PC-9 (cell line): ENCODE measurements at regions not wholly inside any gene's neighbourhood (a gene's known extent, or its start where the extent isn't known, plus 50 kb on each side); places are given as distances from the start of the nearest gene placed in this dataset.

Experiments used
- BruUV-seq: library from RNA; stranded (reverse); fragments of 400-500 nt; replicated peaks from 2 replicates; lab custom pipeline; 2021; lab: Mats Ljungman, UMichigan
- CTCF ChIA-PET: fragments of 300-600 bp; sonication (Branson Sonifier 250); formaldehyde crosslinking; loops from one replicate; lab custom pipeline; 2022; ENCODE audit warnings: antibody characterized with exemption; lab: Charles Lee
- POLR2A ChIA-PET: fragments of 300-600 bp; sonication (Branson Sonifier 250); formaldehyde crosslinking; loops from one replicate; lab custom pipeline; 2022; ENCODE audit warnings: antibody characterized with exemption; ENCODE audit not compliant: unreplicated experiment; lab: Charles Lee
- DNase-seq, 2 experiments: peaks; one replicate each; pipeline versions ENCODE4 v3.0.0 to v3.0.0-alpha.2; 2015 to 2022; ENCODE audit warnings: mixed read lengths in 1 of 2
- H2AFZ ChIP-seq: fragments of 200-600 bp; sonication (generic); 2 replicates; pipeline ENCODE4 v1.8.1; 2017; ENCODE audit warnings: antibody characterized with exemption
- H3F3A ChIP-seq: fragments of 200-600 bp; sonication (generic); 2 replicates; pipeline ENCODE4 v1.8.1; 2017; ENCODE audit warnings: antibody characterized with exemption, mild to moderate bottlenecking, low read depth; ENCODE audit not compliant: insufficient read depth
- H3K27ac ChIP-seq: fragments of 200-600 bp; sonication (generic); 2 replicates; pipeline ENCODE4 v1.6.1; 2016; ENCODE audit warnings: mixed run types
- H3K27me3 ChIP-seq: fragments of 200-600 bp; sonication (generic); 2 replicates; pipeline ENCODE4 v1.6.1; 2016; ENCODE audit warnings: low read depth, mixed run types; ENCODE audit not compliant: insufficient read depth
- H3K36me3 ChIP-seq: fragments of 200-600 bp; sonication (generic); 2 replicates; pipeline ENCODE4 v1.6.1; 2016; ENCODE audit warnings: low read depth, mixed run types
- H3K4me1 ChIP-seq: fragments of 200-600 bp; sonication (generic); replicated peaks from 2 replicates; pipeline ENCODE4 v1.6.1; 2016; ENCODE audit warnings: mixed run types; ENCODE audit not compliant: insufficient read depth
- H3K4me2 ChIP-seq: fragments of 200-600 bp; sonication (generic); 2 replicates; pipeline ENCODE4 v1.6.1; 2017; ENCODE audit warnings: mixed run types
- H3K4me3 ChIP-seq: fragments of 200-600 bp; sonication (generic); 2 replicates; pipeline ENCODE4 v1.6.1; 2016; ENCODE audit warnings: mixed run types
- H3K79me2 ChIP-seq: fragments of 200-600 bp; sonication (generic); 2 replicates; pipeline ENCODE4 v1.6.1; 2017; ENCODE audit warnings: low read depth, mixed run types
- H3K9me2 ChIP-seq: fragments of 200-600 bp; sonication (generic); 2 replicates; pipeline ENCODE4 v1.8.1; 2017; ENCODE audit warnings: mild to moderate bottlenecking; ENCODE audit not compliant: insufficient read depth
- H3K9me3 ChIP-seq: fragments of 200-600 bp; sonication (generic); 2 replicates; pipeline ENCODE4 v1.8.1; 2016; ENCODE audit warnings: low read depth; ENCODE audit not compliant: insufficient read depth
- H4K20me1 ChIP-seq: fragments of 200-600 bp; sonication (generic); 2 replicates; pipeline ENCODE4 v1.8.1; 2017; ENCODE audit not compliant: insufficient read depth
- CTCF ChIP-seq: fragments of 200-600 bp; sonication (generic); conservative IDR thresholded peaks from 2 replicates; pipeline ENCODE4 v1.6.1; 2017; ENCODE audit warnings: mixed run types, antibody characterized with exemption, mild to moderate bottlenecking, moderate library complexity
- EZH2 ChIP-seq: fragments of 200-600 bp; sonication (generic); IDR thresholded peaks from 2 replicates; pipeline ENCODE4 v1.8.0; 2017; ENCODE audit warnings: antibody characterized with exemption, low read depth
- intact Hi-C: fragments of 100-400 bp; cut with micrococcal nuclease; formaldehyde crosslinking; loops from one replicate; pipeline ENCODE4 v1.10.0; 2022; ENCODE audit not compliant: unreplicated experiment

GRCh38 chr2:7613831-7614230 is 696.6 kb downstream of the RNF144A start:
- H3K9me3 ChIP-seq, result no peaks in the 10 kb centered on the region
- no peaks in the 10 kb centered on the region for H3K9me2 ChIP-seq
- BruUV-seq, result no TSS peak
- no peak overlapping the region for H3K27ac ChIP-seq
- no peak for TF ChIP-seq CTCF
- no peak for TF ChIP-seq EZH2
- H3K27me3 ChIP-seq, result peaks cover 35% of the 10 kb centered on the region
- no peak for DNase-seq
- H3K36me3 ChIP-seq, result no peaks in the 10 kb centered on the region
- no peak overlapping the region for H3K4me2 ChIP-seq
- no peaks in the 10 kb centered on the region for H3F3A ChIP-seq
- no peaks in the 10 kb centered on the region for H3K79me2 ChIP-seq
- no peak overlapping the region for H3K4me3 ChIP-seq
- no peak overlapping the region for H2AFZ ChIP-seq
- no peaks in the 10 kb centered on the region for H4K20me1 ChIP-seq
- intact Hi-C loops, result no loop called here
- CTCF ChIA-PET, result no interaction called here
- POLR2A ChIA-PET, result no interaction called here
- no peaks in the 10 kb centered on the region for H3K4me1 ChIP-seq

- Histone ChIP-seq H3K9me2 (no peaks in the 10 kb centered on the region), H3K9me3 (no peaks in the 10 kb centered on the region), H2AFZ (no peak overlapping the region), H3K79me2 (no peaks in the 10 kb centered on the region), H3K27me3 (no peaks in the 10 kb centered on the region), H3K4me2 (no peak overlapping the region), H3K36me3 (no peaks in the 10 kb centered on the region), H3K27ac (no peak overlapping the region), H4K20me1 (no peaks in the 10 kb centered on the region; the same call in 1 of the 2 replicates), H3K4me3 (no peak overlapping the region), H3F3A (no peaks in the 10 kb centered on the region), H3K4me1 (no peaks in the 10 kb centered on the region)
- intact Hi-C loops, result no loop called here
- no peak for DNase-seq
- POLR2A ChIA-PET, result no interaction called here
- no TSS peak for BruUV-seq
- CTCF ChIA-PET, result no interaction called here
- no peak for TF ChIP-seq EZH2
- no peak for TF ChIP-seq CTCF
These were observed 700.8 kb downstream of the RNF144A start for GRCh38 chr2:7618031-7618430.

- no peak overlapping the region for H3K4me2 ChIP-seq
These were observed 702.2 kb downstream of the RNF144A start for GRCh38 chr2:7619203-7619970.

More at GRCh38 chr2:7619203-7619970, 702.2 kb downstream of the RNF144A start:
- no peak for DNase-seq
- Histone ChIP-seq H3K27ac (no peak overlapping the region), H2AFZ (no peak overlapping the region), H3K27me3 (no peaks in the 10 kb centered on the region), H3K79me2 (no peaks in the 10 kb centered on the region), H3K4me1 (no peaks in the 10 kb centered on the region), H3F3A (no peaks in the 10 kb centered on the region), H3K36me3 (no peaks in the 10 kb centered on the region), H3K4me3 (no peak overlapping the region), H3K9me3 (no peaks in the 10 kb centered on the region), H4K20me1 (no peaks in the 10 kb centered on the region; the same call in 1 of the 2 replicates), H3K9me2 (no peaks in the 10 kb centered on the region)
- CTCF ChIA-PET, result no interaction called here
- no TSS peak for BruUV-seq
- intact Hi-C loops, result no loop called here
- POLR2A ChIA-PET, result no interaction called here
- TF ChIP-seq CTCF, result no peak
- no peak for TF ChIP-seq EZH2
